ELR (cell line): ENCODE measurements at regions not wholly inside any gene's neighbourhood (a gene's known extent, or its start where the extent isn't known, plus 50 kb on each side); places are given as distances from the start of the nearest gene placed in this dataset.

Experiments
- DNase-seq: peaks from one replicate; pipeline ENCODE4 v3.0.0-alpha.2; 2015; ENCODE audit warnings: low read depth

- DNase-seq, result no peak
Observed at GRCh38 chr3:73954506-73954905, 329.8 kb upstream of the PDZRN3 start.

DNA sequence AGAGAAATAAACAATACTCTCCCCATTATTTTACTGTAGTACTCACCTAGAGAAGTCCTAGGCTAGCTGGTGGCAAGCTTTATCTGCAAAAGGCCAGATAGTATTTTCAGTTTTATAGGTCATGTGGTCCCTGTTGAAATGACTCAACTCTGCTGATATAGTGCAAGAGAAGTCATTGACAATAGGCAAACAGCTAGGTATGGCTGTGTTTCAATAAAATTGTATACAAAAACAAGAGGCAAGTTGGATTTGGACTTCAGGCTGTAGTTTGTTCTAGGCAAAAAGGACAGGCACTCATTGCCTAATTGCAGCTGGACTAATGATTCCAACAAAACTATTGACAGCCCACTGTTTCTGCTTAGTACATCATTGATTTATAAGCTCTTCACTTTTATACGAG lies 328.0 kb upstream of the PDZRN3 start:
- no peak for DNase-seq

- DNase-seq, result no peak
Observed at GRCh38 chr3:73950865-73951558, 326.3 kb upstream of the PDZRN3 start.

- no peak for DNase-seq
Observed at GRCh38 chr3:73945541-73945940, 320.8 kb upstream of the PDZRN3 start.

DNA sequence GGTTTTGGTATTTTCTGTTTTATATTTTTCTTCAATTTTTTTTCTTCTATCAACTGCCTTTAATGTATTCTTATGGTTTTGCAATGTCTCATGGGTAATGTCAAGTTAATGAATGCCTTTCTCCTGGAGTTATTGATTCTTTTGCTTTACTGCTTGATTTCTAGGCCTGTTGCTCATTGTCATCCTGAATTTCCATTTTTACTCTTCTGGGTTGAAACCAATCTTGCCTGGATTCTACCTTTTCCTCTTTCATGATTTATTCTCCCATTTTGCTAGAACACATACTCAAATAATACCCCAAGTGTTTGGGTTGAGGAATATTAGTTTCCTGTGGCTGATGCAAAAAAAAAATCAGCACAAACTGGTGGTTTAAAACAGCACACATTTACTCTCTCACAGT lies 315.2 kb upstream of the PDZRN3 start:
- DNase-seq, result no peak

- no peak for DNase-seq
Observed at GRCh38 chr3:73933585-73933984, 308.8 kb upstream of the PDZRN3 start.

- DNase-seq, result no peak
Observed at GRCh38 chr3:73927203-73927570, 302.4 kb upstream of the PDZRN3 start.

DNA sequence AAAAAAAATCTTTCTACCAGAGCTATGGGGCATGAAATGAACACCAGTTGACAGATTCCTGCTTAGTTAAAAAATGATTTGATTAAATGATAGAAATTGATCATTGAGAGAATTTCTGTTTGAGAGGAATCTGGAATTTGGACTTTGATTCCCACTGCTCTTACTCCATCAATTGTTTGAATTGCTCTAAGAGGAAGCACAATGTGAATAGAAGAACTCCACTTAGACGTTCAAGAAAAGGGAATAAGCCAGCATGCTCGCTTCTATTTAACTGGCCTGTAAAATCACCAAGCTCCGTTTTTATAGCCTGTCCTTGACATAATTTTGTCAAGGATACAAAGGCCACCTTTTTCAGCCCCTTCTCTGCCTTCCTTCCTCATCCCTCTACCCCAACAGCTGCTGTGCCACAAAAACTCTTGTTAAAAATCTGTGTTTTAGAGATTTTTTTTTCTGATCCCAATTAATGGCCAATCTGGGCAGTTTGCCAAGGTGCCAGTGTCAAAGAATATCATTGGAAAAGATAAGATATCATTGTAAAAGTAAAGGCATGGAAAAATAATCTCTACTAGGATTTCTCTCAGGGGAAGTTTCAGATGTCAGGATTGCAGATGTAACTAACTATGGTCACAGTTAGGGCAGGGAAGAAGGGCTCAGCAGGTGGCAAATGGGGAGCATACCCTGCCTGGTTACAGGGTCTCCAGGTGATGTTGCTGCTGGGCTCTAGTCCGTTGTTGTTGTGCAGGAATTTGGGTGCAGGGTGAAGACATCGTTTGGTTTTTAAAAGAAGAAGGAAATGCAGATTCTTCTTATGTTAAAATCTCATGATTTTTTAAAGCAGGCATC lies 301.8 kb upstream of the PDZRN3 start:
- DNase-seq, result no peak

- no peak for DNase-seq
Observed at GRCh38 chr3:73925011-73925410, 300.3 kb upstream of the PDZRN3 start.

DNA sequence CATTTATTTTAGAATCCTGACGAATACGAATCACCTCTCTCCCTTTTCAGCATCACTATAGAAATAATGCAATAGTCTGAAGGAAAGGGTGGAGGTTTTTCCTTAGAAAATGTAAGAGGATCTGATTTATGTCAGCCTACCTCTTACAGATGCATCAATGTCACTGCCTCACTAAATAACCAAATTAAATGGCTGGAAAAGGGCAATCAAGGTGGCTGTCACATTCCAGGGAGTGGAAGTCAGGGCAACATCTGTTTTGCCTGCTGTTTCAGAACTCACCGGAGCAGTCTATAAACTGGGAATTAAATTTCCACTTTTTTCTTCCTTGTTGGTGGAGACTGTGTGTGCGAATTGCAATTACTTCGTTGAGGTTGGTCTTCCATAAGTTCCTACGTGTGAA lies 299.3 kb upstream of the PDZRN3 start:
- no peak for DNase-seq

GRCh38 chr3:73917643-73918042 lies 292.9 kb upstream of the PDZRN3 start:
- DNase-seq, result no peak

- DNase-seq, result no peak
Observed at GRCh38 chr3:73915886-73916285, 291.1 kb upstream of the PDZRN3 start.

DNA sequence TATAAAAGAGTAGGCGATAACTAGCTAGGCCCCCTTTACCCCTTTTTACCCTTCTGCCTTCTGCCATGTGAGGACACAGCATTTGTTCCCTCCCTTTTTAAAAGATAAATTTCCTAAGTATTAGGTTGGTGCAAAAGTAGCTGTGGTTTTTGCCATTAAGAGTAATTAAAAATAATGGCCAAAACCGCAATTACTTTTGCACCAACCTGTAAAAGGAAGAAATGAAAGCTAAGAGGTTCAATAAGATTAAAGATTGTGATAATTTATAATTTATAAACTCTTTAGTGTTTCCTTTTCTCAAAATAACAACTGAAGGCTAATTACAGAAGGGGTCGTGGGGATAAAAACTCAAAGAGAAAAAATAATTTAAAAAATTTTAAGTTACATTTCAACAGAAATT lies 283.5 kb upstream of the PDZRN3 start:
- no peak for DNase-seq

- no peak for DNase-seq
Observed at GRCh38 chr3:73901686-73902085, 276.9 kb upstream of the PDZRN3 start.

DNA sequence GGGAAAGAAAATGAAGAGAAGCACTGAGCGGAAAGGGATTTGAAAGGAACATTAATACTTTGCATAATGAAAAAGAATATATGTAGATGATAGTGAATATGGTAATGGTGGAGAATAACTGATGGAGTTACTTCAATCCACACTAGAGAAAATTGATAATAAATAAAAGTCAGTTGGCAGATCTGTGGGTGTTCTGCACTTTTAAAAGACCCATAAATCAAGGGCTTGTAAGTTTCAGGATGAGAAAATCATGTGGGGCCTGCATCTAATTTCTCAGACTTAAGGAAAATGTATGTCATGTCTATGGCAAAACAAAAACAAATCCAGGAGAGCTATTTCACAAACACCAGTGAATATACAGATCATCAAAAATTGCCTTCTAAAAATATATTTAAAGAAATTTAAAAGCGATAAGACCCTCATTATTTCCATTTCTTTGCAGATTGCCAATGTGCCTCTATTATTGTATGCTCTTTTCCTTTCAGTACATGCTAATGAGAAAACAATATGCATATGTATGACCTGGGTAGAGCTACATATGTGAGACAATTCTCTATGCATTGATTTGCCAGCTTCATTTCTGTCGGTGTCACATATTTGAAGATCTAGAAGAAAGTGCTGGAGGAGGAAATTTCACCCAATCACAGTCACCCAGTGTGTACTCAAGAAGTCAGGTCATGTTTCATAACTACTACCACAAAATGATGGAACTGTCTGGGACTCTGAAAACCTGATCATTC lies 269.9 kb upstream of the PDZRN3 start:
- no peak for DNase-seq

GRCh38 chr3:73893089-73893488 lies 268.3 kb upstream of the PDZRN3 start:
- DNase-seq, result no peak

GRCh38 chr3:73885862-73886261 lies 261.1 kb upstream of the PDZRN3 start:
- no peak for DNase-seq

- DNase-seq, result no peak
Observed at GRCh38 chr3:73884361-73884760, 259.6 kb upstream of the PDZRN3 start.

- no peak for DNase-seq
Observed at GRCh38 chr3:73883497-73883896, 258.8 kb upstream of the PDZRN3 start.

- DNase-seq, result no peak
Observed at GRCh38 chr3:73874606-73875369, 250.0 kb upstream of the PDZRN3 start.

- DNase-seq, result no peak
Observed at GRCh38 chr3:73874161-73874560, 249.4 kb upstream of the PDZRN3 start.

DNA sequence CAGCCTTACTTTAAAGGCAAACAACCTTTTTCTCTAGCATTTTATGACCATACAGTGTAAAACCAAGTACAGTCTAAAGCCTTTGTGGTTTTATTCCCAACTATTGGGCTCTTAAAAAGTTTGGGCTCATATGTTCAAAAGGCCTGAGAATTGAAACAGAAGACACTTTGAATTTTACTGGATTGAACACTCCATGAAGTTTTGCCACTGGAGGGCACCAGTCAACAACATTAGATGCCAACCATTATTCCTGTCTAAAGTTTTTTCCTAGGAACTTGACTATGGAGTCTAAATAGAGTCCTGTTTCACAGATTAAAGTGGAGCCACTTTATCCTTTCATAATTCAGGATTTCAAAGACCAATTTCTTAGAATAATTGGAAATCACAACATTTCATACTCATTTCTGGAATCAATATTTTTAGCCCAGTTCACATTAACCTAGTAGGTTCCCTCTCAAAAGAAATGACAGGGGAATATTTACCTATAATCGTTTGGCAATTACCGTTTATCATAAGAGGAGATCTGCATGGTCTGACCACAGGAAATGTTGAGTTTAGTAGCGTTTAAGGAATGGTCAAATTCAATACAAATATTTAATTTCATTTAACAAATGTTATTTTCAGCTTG lies 244.1 kb upstream of the PDZRN3 start:
- peak; percentile 30 for DNase-seq
